WTC11 (cell line): ENCODE measurements at regions not wholly inside any gene's neighbourhood (a gene's known extent, or its start where the extent isn't known, plus 50 kb on each side); places are given as distances from the start of the nearest gene placed in this dataset.

Experiments used
- ATAC-seq: fragments of 200-7000 bp; cut with Tn5 transposase; 2 replicates; pipeline ENCODE4 v1.10.0; 2021; ENCODE audit warnings: mild to moderate bottlenecking, moderate library complexity
- CTCF ChIA-PET: fragments of 300-600 bp; sonication (Branson Sonifier 250); formaldehyde crosslinking; loops from one replicate; lab custom pipeline; 2021; ENCODE audit warnings: antibody characterized with exemption; lab: Charles Lee
- POLR2A ChIA-PET: fragments of 350-600 bp; sonication (Branson Sonifier 250); formaldehyde crosslinking; loops from one replicate; lab custom pipeline; 2021; ENCODE audit warnings: antibody characterized with exemption; lab: Charles Lee
- DNase-seq: peaks from one replicate; pipeline ENCODE4 v3.0.0; 2021; ENCODE audit warnings: low spot score
- H3K27ac Mint-ChIP-seq: 2 replicates; pipeline ENCODE4 v1.8.0; 2021; ENCODE audit warnings: mixed read lengths
- H3K27me3 Mint-ChIP-seq: 2 replicates; pipeline ENCODE4 v1.8.0; 2021; ENCODE audit warnings: low read depth, mild to moderate bottlenecking, moderate library complexity, mixed read lengths
- H3K36me3 Mint-ChIP-seq: 2 replicates; pipeline ENCODE4 v1.8.0; 2021; ENCODE audit warnings: mixed read lengths
- H3K4me1 Mint-ChIP-seq: 2 replicates; pipeline ENCODE4 v1.8.0; 2022; ENCODE audit warnings: mixed read lengths
- H3K4me3 Mint-ChIP-seq: 2 replicates; pipeline ENCODE4 v1.8.0; 2021; ENCODE audit warnings: mild to moderate bottlenecking, moderate library complexity, mixed read lengths
- H3K9me3 Mint-ChIP-seq: 2 replicates; pipeline ENCODE4 v1.8.0; 2021; ENCODE audit warnings: mixed read lengths
- EMX1 ChIP-seq: fragments of 250-450 bp; sonication (Bioruptor Pico); IDR thresholded peaks from 2 replicates; pipeline ENCODE4 v1.8.0; 2021; ENCODE audit warnings: mild to moderate bottlenecking
- GTF2I ChIP-seq: fragments of 250-450 bp; sonication (Bioruptor Pico); conservative IDR thresholded peaks from 2 replicates; pipeline ENCODE4 v1.4.0; 2021; ENCODE audit warnings: mild to moderate bottlenecking
- NFYB ChIP-seq: sonication (generic); formaldehyde crosslinking; conservative IDR thresholded peaks from 2 replicates; pipeline ENCODE4 v1.8.0; 2022; ENCODE audit warnings: low read depth, missing genetic modification reagents
- NR2C2 ChIP-seq: sonication (generic); formaldehyde crosslinking; IDR thresholded peaks from 2 replicates; pipeline ENCODE4 v1.8.0; 2022; ENCODE audit warnings: mild to moderate bottlenecking, missing genetic modification reagents
- NR3C1 ChIP-seq: sonication (generic); formaldehyde crosslinking; conservative IDR thresholded peaks from 2 replicates; pipeline ENCODE4 v1.8.1; 2023; ENCODE audit warnings: low read depth, mild to moderate bottlenecking, missing genetic modification reagents
- OVOL2 ChIP-seq: fragments of 250-450 bp; sonication (Bioruptor Pico); IDR thresholded peaks from 2 replicates; pipeline ENCODE4 v1.9.0; 2021; ENCODE audit warnings: mild to moderate bottlenecking, borderline replicate concordance
- SMAD3 ChIP-seq: sonication (generic); formaldehyde crosslinking; IDR thresholded peaks from 2 replicates; pipeline ENCODE4 v1.8.0; 2022; ENCODE audit warnings: missing genetic modification reagents, mild to moderate bottlenecking, borderline replicate concordance
- SOX15 ChIP-seq: fragments of 250-450 bp; sonication (Bioruptor Pico); IDR thresholded peaks from 2 replicates; pipeline ENCODE4 v1.9.0; 2021; ENCODE audit warnings: mild to moderate bottlenecking
- TEAD4 ChIP-seq: sonication (generic); formaldehyde crosslinking; IDR thresholded peaks from 2 replicates; pipeline ENCODE4 v1.8.0; 2022; ENCODE audit warnings: mild to moderate bottlenecking, missing genetic modification reagents
- TP53 ChIP-seq: sonication (generic); formaldehyde crosslinking; IDR thresholded peaks from 2 replicates; pipeline ENCODE4 v1.8.1; 2023; ENCODE audit warnings: mild to moderate bottlenecking, missing genetic modification reagents
- ZNF121 ChIP-seq: sonication (generic); formaldehyde crosslinking; IDR thresholded peaks from 2 replicates; pipeline ENCODE4 v1.8.0; 2023; ENCODE audit warnings: missing genetic modification reagents
- ZNF263 ChIP-seq: sonication (generic); formaldehyde crosslinking; IDR thresholded peaks from 2 replicates; pipeline ENCODE4 v1.8.1; 2022; ENCODE audit warnings: low read depth, mild to moderate bottlenecking, moderate library complexity, missing genetic modification reagents
- TF ChIP-seq, protein P1 (sequence below): sonication (generic); formaldehyde crosslinking; conservative IDR thresholded peaks from 2 replicates; pipeline ENCODE4 v1.8.1; 2022; ENCODE audit warnings: mild to moderate bottlenecking, missing genetic modification reagents
- TF ChIP-seq, protein P2 (sequence below): fragments of 250-450 bp; sonication (Bioruptor Pico); IDR thresholded peaks from 2 replicates; pipeline ENCODE4 v1.9.0; 2021; ENCODE audit warnings: mild to moderate bottlenecking, borderline replicate concordance
- TF ChIP-seq, protein P3 (sequence below): sonication (generic); formaldehyde crosslinking; IDR thresholded peaks from 2 replicates; pipeline ENCODE4 v1.8.1; 2022; ENCODE audit warnings: low read depth, mild to moderate bottlenecking, moderate library complexity, missing genetic modification reagents, borderline replicate concordance
- TF ChIP-seq, protein P4 (sequence below): sonication (generic); formaldehyde crosslinking; IDR thresholded peaks from 2 replicates; pipeline ENCODE4 v1.8.1; 2023; ENCODE audit warnings: mild to moderate bottlenecking, missing genetic modification reagents
- TF ChIP-seq, protein P5 (sequence below): sonication (generic); formaldehyde crosslinking; IDR thresholded peaks from 2 replicates; pipeline ENCODE4 v1.8.0; 2022; ENCODE audit warnings: mild to moderate bottlenecking, missing genetic modification reagents
- TF ChIP-seq, protein P6 (sequence below): fragments of 250-450 bp; sonication (Bioruptor Pico); IDR thresholded peaks from 2 replicates; pipeline ENCODE4 v1.9.0; 2021; ENCODE audit warnings: moderate library complexity, mild to moderate bottlenecking, inconsistent platforms, borderline replicate concordance
- TF ChIP-seq, protein P7 (sequence below): sonication (generic); formaldehyde crosslinking; IDR thresholded peaks from 2 replicates; pipeline ENCODE4 v1.8.0; 2023; ENCODE audit warnings: missing genetic modification reagents

DNA sequence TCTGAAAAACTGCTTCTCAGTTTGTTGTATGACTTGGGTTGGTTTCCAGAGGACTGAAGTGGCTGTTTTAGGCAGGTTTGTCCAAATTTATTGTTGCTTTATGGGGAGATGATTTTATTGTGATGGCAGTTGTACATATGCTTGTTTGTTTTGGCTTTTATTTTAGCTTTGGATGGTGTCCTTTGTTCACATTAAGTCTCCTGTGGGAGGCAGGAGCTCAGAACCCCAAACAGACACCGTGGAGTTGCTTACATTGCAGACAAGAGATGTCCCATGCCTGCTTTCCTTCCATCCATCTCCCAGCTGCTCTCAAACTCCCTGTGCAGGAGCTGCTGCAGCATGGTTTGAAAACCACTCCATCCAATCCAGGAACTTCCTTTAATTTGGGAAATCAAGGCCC is 414.7 kb downstream of the LPIN1 start:
- ATAC-seq (no peak), DNase-seq (no peak)
- no peaks in the 10 kb centered on the region for H3K27me3 Mint-ChIP-seq
- CTCF ChIA-PET, result no interaction called here
- peaks cover 5% of the 10 kb centered on the region; the same call in 1 of the 2 replicates for H3K9me3 Mint-ChIP-seq
- H3K36me3 Mint-ChIP-seq, result no peaks in the 10 kb centered on the region
- TF ChIP-seq EMX1 (CRISPR knock-in tag), result no peak
- TF ChIP-seq SOX15, result no peak
- TF ChIP-seq, protein P1, sequence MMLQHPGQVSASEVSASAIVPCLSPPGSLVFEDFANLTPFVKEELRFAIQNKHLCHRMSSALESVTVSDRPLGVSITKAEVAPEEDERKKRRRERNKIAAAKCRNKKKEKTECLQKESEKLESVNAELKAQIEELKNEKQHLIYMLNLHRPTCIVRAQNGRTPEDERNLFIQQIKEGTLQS (CRISPR knock-in tag), result no peak
- TF ChIP-seq TEAD4, result no peak
- TF ChIP-seq ZNF263 (CRISPR knock-in tag), result no peak
- TF ChIP-seq, protein P2, sequence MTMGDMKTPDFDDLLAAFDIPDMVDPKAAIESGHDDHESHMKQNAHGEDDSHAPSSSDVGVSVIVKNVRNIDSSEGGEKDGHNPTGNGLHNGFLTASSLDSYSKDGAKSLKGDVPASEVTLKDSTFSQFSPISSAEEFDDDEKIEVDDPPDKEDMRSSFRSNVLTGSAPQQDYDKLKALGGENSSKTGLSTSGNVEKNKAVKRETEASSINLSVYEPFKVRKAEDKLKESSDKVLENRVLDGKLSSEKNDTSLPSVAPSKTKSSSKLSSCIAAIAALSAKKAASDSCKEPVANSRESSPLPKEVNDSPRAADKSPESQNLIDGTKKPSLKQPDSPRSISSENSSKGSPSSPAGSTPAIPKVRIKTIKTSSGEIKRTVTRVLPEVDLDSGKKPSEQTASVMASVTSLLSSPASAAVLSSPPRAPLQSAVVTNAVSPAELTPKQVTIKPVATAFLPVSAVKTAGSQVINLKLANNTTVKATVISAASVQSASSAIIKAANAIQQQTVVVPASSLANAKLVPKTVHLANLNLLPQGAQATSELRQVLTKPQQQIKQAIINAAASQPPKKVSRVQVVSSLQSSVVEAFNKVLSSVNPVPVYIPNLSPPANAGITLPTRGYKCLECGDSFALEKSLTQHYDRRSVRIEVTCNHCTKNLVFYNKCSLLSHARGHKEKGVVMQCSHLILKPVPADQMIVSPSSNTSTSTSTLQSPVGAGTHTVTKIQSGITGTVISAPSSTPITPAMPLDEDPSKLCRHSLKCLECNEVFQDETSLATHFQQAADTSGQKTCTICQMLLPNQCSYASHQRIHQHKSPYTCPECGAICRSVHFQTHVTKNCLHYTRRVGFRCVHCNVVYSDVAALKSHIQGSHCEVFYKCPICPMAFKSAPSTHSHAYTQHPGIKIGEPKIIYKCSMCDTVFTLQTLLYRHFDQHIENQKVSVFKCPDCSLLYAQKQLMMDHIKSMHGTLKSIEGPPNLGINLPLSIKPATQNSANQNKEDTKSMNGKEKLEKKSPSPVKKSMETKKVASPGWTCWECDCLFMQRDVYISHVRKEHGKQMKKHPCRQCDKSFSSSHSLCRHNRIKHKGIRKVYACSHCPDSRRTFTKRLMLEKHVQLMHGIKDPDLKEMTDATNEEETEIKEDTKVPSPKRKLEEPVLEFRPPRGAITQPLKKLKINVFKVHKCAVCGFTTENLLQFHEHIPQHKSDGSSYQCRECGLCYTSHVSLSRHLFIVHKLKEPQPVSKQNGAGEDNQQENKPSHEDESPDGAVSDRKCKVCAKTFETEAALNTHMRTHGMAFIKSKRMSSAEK, result no peak
- TF ChIP-seq NR2C2 (CRISPR knock-in tag), result no peak
- H3K4me1 Mint-ChIP-seq, result peaks cover 19% of the 10 kb centered on the region
- POLR2A ChIA-PET, result interaction anchor here (0.9 kb wide), 1 partner anchor 11 kb away, joined by 3 read pairs; no protein-coding TSS in a partner anchor
- no peak overlapping the region for H3K27ac Mint-ChIP-seq
- no peak overlapping the region for H3K4me3 Mint-ChIP-seq

DNA sequence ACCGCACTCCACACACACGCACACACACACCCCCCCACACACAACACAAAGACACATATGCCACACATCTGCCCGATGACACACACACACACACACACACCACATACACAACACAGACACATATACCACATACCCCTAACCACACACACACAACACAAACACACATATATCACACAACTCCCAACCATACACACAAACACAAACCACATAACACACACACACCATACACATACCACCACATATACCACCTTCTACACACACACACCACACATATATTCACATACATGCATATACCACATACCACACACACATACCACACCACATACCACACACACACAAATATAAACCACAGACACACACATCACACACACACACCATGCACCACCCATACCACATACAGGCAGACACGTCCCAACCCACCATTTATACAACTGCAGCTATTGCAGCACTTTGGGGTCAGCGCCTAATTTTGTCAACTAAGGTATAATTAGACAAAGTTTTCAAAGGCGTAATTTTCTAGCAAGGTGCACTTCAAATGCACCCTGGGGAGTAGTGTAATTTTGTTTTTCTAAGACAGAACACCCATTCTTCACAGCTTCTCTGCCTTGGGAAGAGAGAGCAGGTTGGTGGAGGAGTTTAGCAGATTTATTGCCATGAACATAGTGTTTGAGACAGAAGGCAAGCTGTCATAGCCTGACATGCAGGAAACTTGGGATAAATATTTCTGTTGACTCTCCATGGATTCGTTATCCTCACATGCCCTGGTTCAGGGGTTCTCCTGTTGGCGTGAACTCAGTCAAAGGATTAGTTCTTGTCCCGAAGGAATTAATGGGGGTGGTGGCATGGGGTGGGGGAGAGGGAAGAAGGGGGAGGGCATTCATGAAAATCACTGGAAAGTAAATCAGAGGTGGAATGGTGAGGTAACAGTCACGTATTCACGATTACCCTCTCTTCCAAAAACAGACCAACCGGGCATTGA is 416.1 kb downstream of the LPIN1 start:
- TF ChIP-seq GTF2I (no peak), TEAD4 (no peak), NFYB (CRISPR knock-in tag) (no peak), ZNF121 (CRISPR knock-in tag) (no peak)
- TF ChIP-seq, all 79 proteins: peak for 0
- Mint-ChIP-seq H3K27ac (peak overlapping the region; percentile 2; the same call in 1 of the 2 replicates), H3K36me3 (no peaks in the 10 kb centered on the region), H3K9me3 (peaks cover 5% of the 10 kb centered on the region; the same call in 1 of the 2 replicates), H3K4me1 (peaks cover 12% of the 10 kb centered on the region; the same call in 1 of the 2 replicates), H3K4me3 (no peak overlapping the region), H3K27me3 (no peaks in the 10 kb centered on the region)
- ATAC-seq, result no peak
- ChIA-PET POLR2A (no interaction called here), CTCF (interaction anchor here (0.6 kb wide), 1 partner anchor 13 kb away, joined by 3 read pairs; no protein-coding TSS in a partner anchor)
- DNase-seq, result no peak

DNA sequence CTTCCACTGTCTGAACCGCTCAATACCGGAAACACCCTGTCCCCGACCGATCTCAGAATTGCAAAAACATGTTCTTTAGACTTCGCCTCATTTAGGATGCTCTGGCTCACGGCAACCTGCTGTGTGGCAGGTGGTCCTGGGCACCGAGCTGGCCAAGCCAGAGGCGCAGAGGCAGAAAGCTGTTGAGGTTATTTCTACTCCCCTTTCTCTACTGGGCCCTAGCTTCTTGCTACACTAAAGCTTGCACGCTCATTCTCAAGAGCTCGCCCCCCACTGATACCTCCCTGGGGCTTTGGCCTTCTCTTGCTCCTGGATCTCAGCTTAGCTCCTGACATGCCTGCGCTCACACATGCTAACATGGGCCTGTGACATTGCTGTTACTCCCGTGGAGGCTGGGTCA is 417.4 kb downstream of the LPIN1 start:
- H3K27me3 Mint-ChIP-seq, result no peaks in the 10 kb centered on the region; the same call in 1 of the 2 replicates
- CTCF ChIA-PET, result no interaction called here
- TF ChIP-seq SOX15, result no peak
- no peak for TF ChIP-seq TP53 (CRISPR knock-in tag)
- TF ChIP-seq, protein P3, sequence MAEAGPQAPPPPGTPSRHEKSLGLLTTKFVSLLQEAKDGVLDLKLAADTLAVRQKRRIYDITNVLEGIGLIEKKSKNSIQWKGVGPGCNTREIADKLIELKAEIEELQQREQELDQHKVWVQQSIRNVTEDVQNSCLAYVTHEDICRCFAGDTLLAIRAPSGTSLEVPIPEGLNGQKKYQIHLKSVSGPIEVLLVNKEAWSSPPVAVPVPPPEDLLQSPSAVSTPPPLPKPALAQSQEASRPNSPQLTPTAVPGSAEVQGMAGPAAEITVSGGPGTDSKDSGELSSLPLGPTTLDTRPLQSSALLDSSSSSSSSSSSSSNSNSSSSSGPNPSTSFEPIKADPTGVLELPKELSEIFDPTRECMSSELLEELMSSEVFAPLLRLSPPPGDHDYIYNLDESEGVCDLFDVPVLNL (CRISPR knock-in tag), result no peak
- no peak for TF ChIP-seq SMAD3 (CRISPR knock-in tag)
- TF ChIP-seq OVOL2 (CRISPR knock-in tag), result no peak
- TF ChIP-seq, protein P4, sequence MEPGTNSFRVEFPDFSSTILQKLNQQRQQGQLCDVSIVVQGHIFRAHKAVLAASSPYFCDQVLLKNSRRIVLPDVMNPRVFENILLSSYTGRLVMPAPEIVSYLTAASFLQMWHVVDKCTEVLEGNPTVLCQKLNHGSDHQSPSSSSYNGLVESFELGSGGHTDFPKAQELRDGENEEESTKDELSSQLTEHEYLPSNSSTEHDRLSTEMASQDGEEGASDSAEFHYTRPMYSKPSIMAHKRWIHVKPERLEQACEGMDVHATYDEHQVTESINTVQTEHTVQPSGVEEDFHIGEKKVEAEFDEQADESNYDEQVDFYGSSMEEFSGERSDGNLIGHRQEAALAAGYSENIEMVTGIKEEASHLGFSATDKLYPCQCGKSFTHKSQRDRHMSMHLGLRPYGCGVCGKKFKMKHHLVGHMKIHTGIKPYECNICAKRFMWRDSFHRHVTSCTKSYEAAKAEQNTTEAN (CRISPR knock-in tag), result no peak
- TF ChIP-seq, protein P5, sequence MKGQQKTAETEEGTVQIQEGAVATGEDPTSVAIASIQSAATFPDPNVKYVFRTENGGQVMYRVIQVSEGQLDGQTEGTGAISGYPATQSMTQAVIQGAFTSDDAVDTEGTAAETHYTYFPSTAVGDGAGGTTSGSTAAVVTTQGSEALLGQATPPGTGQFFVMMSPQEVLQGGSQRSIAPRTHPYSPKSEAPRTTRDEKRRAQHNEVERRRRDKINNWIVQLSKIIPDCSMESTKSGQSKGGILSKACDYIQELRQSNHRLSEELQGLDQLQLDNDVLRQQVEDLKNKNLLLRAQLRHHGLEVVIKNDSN, result no peak
- TF ChIP-seq NR3C1 (CRISPR knock-in tag), result no peak
- TF ChIP-seq, protein P6, sequence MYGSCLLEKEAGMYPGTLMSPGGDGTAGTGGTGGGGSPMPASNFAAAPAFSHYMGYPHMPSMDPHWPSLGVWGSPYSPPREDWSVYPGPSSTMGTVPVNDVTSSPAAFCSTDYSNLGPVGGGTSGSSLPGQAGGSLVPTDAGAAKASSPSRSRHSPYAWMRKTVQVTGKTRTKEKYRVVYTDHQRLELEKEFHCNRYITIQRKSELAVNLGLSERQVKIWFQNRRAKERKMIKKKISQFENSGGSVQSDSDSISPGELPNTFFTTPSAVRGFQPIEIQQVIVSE (CRISPR knock-in tag), result no peak
- TF ChIP-seq, protein P7, sequence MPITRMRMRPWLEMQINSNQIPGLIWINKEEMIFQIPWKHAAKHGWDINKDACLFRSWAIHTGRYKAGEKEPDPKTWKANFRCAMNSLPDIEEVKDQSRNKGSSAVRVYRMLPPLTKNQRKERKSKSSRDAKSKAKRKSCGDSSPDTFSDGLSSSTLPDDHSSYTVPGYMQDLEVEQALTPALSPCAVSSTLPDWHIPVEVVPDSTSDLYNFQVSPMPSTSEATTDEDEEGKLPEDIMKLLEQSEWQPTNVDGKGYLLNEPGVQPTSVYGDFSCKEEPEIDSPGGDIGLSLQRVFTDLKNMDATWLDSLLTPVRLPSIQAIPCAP (CRISPR knock-in tag), result no peak

More for the DNA sequence above, 417.4 kb downstream of the LPIN1 start:
- Mint-ChIP-seq H3K4me3 (no peak overlapping the region), H3K9me3 (no peaks in the 10 kb centered on the region; the same call in 1 of the 2 replicates), H3K27ac (no peak overlapping the region), H3K4me1 (peaks cover 12% of the 10 kb centered on the region; the same call in 1 of the 2 replicates), H3K36me3 (no peaks in the 10 kb centered on the region)
- DNase-seq, result no peak
- POLR2A ChIA-PET, result no interaction called here
- no peak for ATAC-seq
